ENCODE measurements at regions not wholly inside any gene's neighbourhood (a gene's known extent, or its start where the extent isn't known, plus 50 kb on each side); places are given as distances from the start of the nearest gene placed in this dataset.

DNA sequence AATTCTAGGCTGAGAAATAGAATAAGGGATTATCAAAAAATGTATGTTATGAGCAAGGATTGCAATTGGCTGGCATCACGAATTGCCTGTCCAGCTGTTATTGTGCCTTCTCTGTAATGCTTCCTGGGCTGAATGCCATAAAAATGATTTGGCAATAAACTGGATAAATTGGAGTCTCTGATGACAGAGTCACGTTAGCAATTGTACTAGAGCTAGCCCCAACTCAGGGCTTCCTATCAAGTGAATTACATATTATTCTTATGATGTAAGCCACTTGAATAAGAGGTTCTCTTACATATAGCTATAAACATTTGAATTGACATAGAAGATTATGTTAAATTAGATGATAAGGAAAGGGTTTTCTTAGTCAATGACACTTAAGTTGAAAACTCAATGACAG lies 607.5 kb upstream of the REG3G start:
- TF ChIP-seq, protein P1, sequence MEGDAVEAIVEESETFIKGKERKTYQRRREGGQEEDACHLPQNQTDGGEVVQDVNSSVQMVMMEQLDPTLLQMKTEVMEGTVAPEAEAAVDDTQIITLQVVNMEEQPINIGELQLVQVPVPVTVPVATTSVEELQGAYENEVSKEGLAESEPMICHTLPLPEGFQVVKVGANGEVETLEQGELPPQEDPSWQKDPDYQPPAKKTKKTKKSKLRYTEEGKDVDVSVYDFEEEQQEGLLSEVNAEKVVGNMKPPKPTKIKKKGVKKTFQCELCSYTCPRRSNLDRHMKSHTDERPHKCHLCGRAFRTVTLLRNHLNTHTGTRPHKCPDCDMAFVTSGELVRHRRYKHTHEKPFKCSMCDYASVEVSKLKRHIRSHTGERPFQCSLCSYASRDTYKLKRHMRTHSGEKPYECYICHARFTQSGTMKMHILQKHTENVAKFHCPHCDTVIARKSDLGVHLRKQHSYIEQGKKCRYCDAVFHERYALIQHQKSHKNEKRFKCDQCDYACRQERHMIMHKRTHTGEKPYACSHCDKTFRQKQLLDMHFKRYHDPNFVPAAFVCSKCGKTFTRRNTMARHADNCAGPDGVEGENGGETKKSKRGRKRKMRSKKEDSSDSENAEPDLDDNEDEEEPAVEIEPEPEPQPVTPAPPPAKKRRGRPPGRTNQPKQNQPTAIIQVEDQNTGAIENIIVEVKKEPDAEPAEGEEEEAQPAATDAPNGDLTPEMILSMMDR (IDR thresholded peaks at IDR 0.05) = no peak
- Mint-ChIP-seq H3K27me3 (ENCODE audit: low read depth in 3 of 3) (no peaks in the 10 kb centered on the region), H3K36me3 (no peaks in the 10 kb centered on the region), H3K4me1 (no peaks in the 10 kb centered on the region), H3K27ac (no peak overlapping the region), H3K4me3 (no peak overlapping the region), H3K9me3 (no peaks in the 10 kb centered on the region)
- Histone ChIP-seq H3K4me1 (ENCODE audit: control insufficient read depth in 1 of 2, insufficient read depth in 2 of 2, low read length in 2 of 2) (no peaks in the 10 kb centered on the region), H3K9me3 (replicated peaks in 1 of 2; ENCODE audit: control insufficient read depth in 1 of 2, insufficient read depth in 1 of 2, low read length in 2 of 2) (no peaks in the 10 kb centered on the region), H3K27me3 (ENCODE audit: control insufficient read depth in 2 of 2, insufficient read depth in 2 of 2, low read length in 2 of 2) (no peaks in the 10 kb centered on the region), H4K20me1 (ENCODE audit: insufficient read depth, low read length) (no peaks in the 10 kb centered on the region), H3K4me3 (replicated peaks in 1 of 3; ENCODE audit: low read depth in 2 of 3, low read length in 3 of 3) (no peak overlapping the region), H3K79me2 (ENCODE audit: insufficient read depth, low read length) (no peaks in the 10 kb centered on the region), H3K4me2 (replicated peaks; ENCODE audit: extremely low read depth, low read length, poor library complexity, severe bottlenecking) (no peak overlapping the region), H3K36me3 (replicated peaks in 1 of 2; ENCODE audit: control insufficient read depth in 1 of 2, insufficient read depth in 2 of 2, low read length in 2 of 2) (no peaks in the 10 kb centered on the region), H3K27ac (ENCODE audit: low read depth in 1 of 2, low read length in 2 of 2) (no peak overlapping the region), H2AFZ (ENCODE audit: insufficient read depth, low read depth, low read length, poor library complexity, severe bottlenecking) (no peak overlapping the region), H3K9ac (ENCODE audit: insufficient read depth, low read length, poor library complexity, severe bottlenecking) (no peak overlapping the region)
- 90% methylated on average over 1 of the region's 2 CpGs for WGBS (ENCODE audit: insufficient coverage)
- DNase-seq = no peak
- intact Hi-C loops (cut with micrococcal nuclease) = no loop called here

DNA sequence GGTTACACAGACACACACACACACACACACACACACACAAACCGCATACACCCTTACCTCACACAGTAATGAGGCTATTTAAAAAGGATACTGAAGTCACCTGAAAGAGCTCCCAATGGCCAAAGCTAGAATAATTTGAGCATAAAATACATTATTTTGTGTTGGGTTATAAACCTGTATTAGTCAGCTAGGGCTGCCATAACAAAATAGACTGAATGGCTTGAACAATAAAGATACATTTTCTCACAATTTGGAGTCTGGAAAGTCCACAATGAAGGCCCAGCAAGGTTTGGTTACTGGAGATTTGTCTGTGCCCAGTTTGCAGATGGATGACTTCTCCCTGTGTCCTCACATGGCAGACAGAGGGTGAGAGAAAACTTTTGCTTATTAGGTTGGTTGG lies 605.4 kb upstream of the REG3G start:
- TF ChIP-seq, protein P1 (IDR thresholded peaks at IDR 0.05) = no peak
- no peak overlapping the region for H3K27ac Mint-ChIP-seq
- WGBS (ENCODE audit: insufficient coverage) = no CpG with 5 or more reads among the region's 1 CpG

More for the DNA sequence above, 605.4 kb upstream of the REG3G start:
- Mint-ChIP-seq H3K27me3 (ENCODE audit: low read depth in 3 of 3) (no peaks in the 10 kb centered on the region), H3K9me3 (no peaks in the 10 kb centered on the region), H3K4me3 (no peak overlapping the region), H3K36me3 (no peaks in the 10 kb centered on the region), H3K4me1 (no peaks in the 10 kb centered on the region)
- Histone ChIP-seq H3K4me2 (replicated peaks; ENCODE audit: extremely low read depth, low read length, poor library complexity, severe bottlenecking) (no peak overlapping the region), H3K79me2 (ENCODE audit: insufficient read depth, low read length) (no peaks in the 10 kb centered on the region), H3K27me3 (ENCODE audit: control insufficient read depth in 2 of 2, insufficient read depth in 2 of 2, low read length in 2 of 2) (no peaks in the 10 kb centered on the region), H2AFZ (ENCODE audit: insufficient read depth, low read depth, low read length, poor library complexity, severe bottlenecking) (no peak overlapping the region), H3K9me3 (replicated peaks in 1 of 2; ENCODE audit: control insufficient read depth in 1 of 2, insufficient read depth in 1 of 2, low read length in 2 of 2) (no peaks in the 10 kb centered on the region), H3K4me3 (replicated peaks in 1 of 3; ENCODE audit: low read depth in 2 of 3, low read length in 3 of 3) (no peak overlapping the region), H3K36me3 (replicated peaks in 1 of 2; ENCODE audit: control insufficient read depth in 1 of 2, insufficient read depth in 2 of 2, low read length in 2 of 2) (no peaks in the 10 kb centered on the region), H3K27ac (ENCODE audit: low read depth in 1 of 2, low read length in 2 of 2) (no peak overlapping the region), H3K4me1 (ENCODE audit: control insufficient read depth in 1 of 2, insufficient read depth in 2 of 2, low read length in 2 of 2) (no peaks in the 10 kb centered on the region), H3K9ac (ENCODE audit: insufficient read depth, low read length, poor library complexity, severe bottlenecking) (no peak overlapping the region), H4K20me1 (ENCODE audit: insufficient read depth, low read length) (no peaks in the 10 kb centered on the region)
- intact Hi-C loops (cut with micrococcal nuclease) = no loop called here
- no peak for DNase-seq

All from CD14-positive monocyte (primary cell).